SJSA1 (cell line): ENCODE measurements at regions not wholly inside any gene's neighbourhood (a gene's known extent, or its start where the extent isn't known, plus 50 kb on each side); places are given as distances from the start of the nearest gene placed in this dataset.

Experiments used
- DNase-seq, 2 experiments: peaks; one replicate each; pipeline ENCODE4 v3.0.0-alpha.2; 2015 to 2020; ENCODE audit warnings: low spot score in 2 of 2, low read depth in 1 of 2
- H3K27ac ChIP-seq: fragments of 250-450 bp; sonication (Bioruptor Pico); 2 replicates; pipeline ENCODE4 v1.5.1; 2020; ENCODE audit warnings: mild to moderate bottlenecking, moderate library complexity
- H3K27me3 ChIP-seq: fragments of 250-450 bp; sonication (Bioruptor Pico); replicated peaks from 2 replicates; pipeline ENCODE4 v1.5.1; 2020; ENCODE audit warnings: mild to moderate bottlenecking, moderate library complexity
- H3K36me3 ChIP-seq: fragments of 250-450 bp; sonication (Bioruptor Pico); 2 replicates; pipeline ENCODE4 v1.5.1; 2020; ENCODE audit warnings: mild to moderate bottlenecking
- H3K4me1 ChIP-seq: fragments of 250-450 bp; sonication (Bioruptor Pico); replicated peaks from 2 replicates; pipeline ENCODE4 v1.6.1; 2021; ENCODE audit warnings: mild to moderate bottlenecking
- H3K4me3 ChIP-seq: fragments of 250-450 bp; sonication (Bioruptor Pico); 2 replicates; pipeline ENCODE4 v1.5.1; 2020; ENCODE audit warnings: mild to moderate bottlenecking
- H3K9me3 ChIP-seq: fragments of 250-450 bp; sonication (Bioruptor Pico); replicated peaks from 2 replicates; pipeline ENCODE4 v1.5.1; 2020; ENCODE audit warnings: mild to moderate bottlenecking

DNA sequence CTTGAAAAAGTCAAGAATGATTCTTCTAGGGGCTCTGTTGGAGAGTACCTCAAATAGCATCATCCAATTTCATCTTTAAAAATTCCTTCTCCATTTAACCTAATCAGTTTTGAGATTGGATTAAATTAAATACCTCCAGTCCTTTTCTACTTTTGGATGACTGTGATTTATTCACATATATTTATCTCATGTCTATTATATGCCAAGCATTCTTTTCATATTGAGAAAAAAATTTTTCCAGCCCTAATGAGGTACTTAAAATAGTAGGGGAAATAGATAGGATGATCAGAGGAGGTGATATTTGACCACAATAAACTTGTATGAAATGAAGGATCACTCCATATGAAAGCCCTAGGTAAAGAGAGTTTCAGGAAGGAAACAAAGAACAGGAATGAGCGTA lies 250.1 kb downstream of the MAT2B start:
- DNase-seq, result no peak
- Histone ChIP-seq H3K27me3 (no peaks in the 10 kb centered on the region; the same call in 1 of the 2 replicates), H3K4me3 (no peak overlapping the region)

GRCh38 chr5:163756170-163756569 lies 250.8 kb downstream of the MAT2B start:
- Histone ChIP-seq H3K27me3 (no peaks in the 10 kb centered on the region; the same call in 1 of the 2 replicates), H3K27ac (no peak overlapping the region), H3K9me3 (no peaks in the 10 kb centered on the region), H3K36me3 (no peaks in the 10 kb centered on the region), H3K4me3 (no peak overlapping the region), H3K4me1 (no peaks in the 10 kb centered on the region)
- no peak for DNase-seq

More for the DNA sequence above, 250.1 kb downstream of the MAT2B start:
- no peak overlapping the region for H3K27ac ChIP-seq
- no peaks in the 10 kb centered on the region for H3K9me3 ChIP-seq
- no peaks in the 10 kb centered on the region for H3K36me3 ChIP-seq
- H3K4me1 ChIP-seq, result no peaks in the 10 kb centered on the region

DNA sequence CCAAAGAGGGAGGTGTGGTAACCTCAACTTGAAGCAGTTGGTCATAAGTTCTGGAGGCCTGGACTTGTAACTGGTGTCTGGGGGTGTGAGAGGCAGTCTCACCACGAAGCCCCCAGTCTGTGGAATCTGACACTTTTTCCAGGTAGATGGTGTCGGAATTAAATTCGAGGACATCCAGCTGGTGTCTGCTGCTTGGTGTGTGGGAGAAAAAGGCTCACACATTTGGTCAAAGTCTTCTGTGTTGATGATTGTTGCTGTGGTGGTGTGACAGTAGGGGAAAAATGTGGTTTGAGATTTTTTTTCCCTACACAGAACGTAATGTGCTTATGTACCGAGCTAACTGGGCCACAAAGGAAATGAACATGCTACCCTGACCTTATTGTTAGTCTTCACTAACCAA lies 251.9 kb downstream of the MAT2B start:
- no peaks in the 10 kb centered on the region for H3K9me3 ChIP-seq
- no peak for DNase-seq
- no peak overlapping the region for H3K27ac ChIP-seq
- no peak overlapping the region for H3K4me3 ChIP-seq
- H3K36me3 ChIP-seq, result no peaks in the 10 kb centered on the region
- no peaks in the 10 kb centered on the region for H3K4me1 ChIP-seq
- H3K27me3 ChIP-seq, result no peaks in the 10 kb centered on the region

GRCh38 chr5:163758283-163758711 lies 252.9 kb downstream of the MAT2B start:
- no peak for DNase-seq
- H3K4me3 ChIP-seq, result no peak overlapping the region
- no peaks in the 10 kb centered on the region for H3K4me1 ChIP-seq
- H3K36me3 ChIP-seq, result no peaks in the 10 kb centered on the region
- H3K27ac ChIP-seq, result no peak overlapping the region
- H3K9me3 ChIP-seq, result no peaks in the 10 kb centered on the region
- no peaks in the 10 kb centered on the region for H3K27me3 ChIP-seq

GRCh38 chr5:163759000-163759704 lies 253.7 kb downstream of the MAT2B start:
- no peaks in the 10 kb centered on the region for H3K36me3 ChIP-seq
- DNase-seq, result no peak
- H3K4me1 ChIP-seq, result no peaks in the 10 kb centered on the region
- no peaks in the 10 kb centered on the region for H3K9me3 ChIP-seq
- no peak overlapping the region for H3K4me3 ChIP-seq
- no peak overlapping the region for H3K27ac ChIP-seq
- H3K27me3 ChIP-seq, result no peaks in the 10 kb centered on the region

- Histone ChIP-seq H3K27ac (no peak overlapping the region), H3K27me3 (no peaks in the 10 kb centered on the region)
Measured at GRCh38 chr5:163760498-163760897, 255.1 kb downstream of the MAT2B start.

GRCh38 chr5:163766936-163767670 lies 261.7 kb downstream of the MAT2B start:
- Histone ChIP-seq H3K27ac (no peak overlapping the region), H3K27me3 (peaks cover 6% of the 10 kb centered on the region; the same call in 1 of the 2 replicates), H3K4me1 (no peaks in the 10 kb centered on the region), H3K9me3 (no peaks in the 10 kb centered on the region), H3K4me3 (no peak overlapping the region), H3K36me3 (no peaks in the 10 kb centered on the region)
- DNase-seq, result no peak

More at GRCh38 chr5:163760498-163760897, 255.1 kb downstream of the MAT2B start:
- no peak for DNase-seq
- H3K4me3 ChIP-seq, result no peak overlapping the region
- H3K9me3 ChIP-seq, result no peaks in the 10 kb centered on the region
- no peaks in the 10 kb centered on the region for H3K36me3 ChIP-seq
- H3K4me1 ChIP-seq, result no peaks in the 10 kb centered on the region

DNA sequence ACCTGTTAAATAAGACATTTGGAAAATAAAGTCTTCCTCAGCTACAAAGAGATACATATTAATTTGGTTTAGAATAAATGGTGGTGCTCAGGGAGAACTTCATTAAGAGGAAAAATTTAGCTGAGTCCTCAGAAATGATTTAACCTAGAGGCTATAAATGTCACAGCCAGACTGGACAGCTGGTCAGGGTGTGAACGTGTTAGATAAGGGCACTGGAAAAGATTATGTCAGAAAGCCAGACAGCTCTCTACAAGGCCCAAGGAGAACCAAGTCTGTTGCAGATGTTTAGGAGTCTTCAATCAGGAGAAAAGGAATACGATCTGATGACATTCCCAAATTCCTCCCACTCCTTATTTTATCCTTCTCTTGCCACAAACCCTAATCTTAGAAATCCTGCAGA lies 265.2 kb downstream of the MAT2B start:
- Histone ChIP-seq H3K27me3 (peaks cover 6% of the 10 kb centered on the region; the same call in 1 of the 2 replicates), H3K36me3 (no peaks in the 10 kb centered on the region)

DNA sequence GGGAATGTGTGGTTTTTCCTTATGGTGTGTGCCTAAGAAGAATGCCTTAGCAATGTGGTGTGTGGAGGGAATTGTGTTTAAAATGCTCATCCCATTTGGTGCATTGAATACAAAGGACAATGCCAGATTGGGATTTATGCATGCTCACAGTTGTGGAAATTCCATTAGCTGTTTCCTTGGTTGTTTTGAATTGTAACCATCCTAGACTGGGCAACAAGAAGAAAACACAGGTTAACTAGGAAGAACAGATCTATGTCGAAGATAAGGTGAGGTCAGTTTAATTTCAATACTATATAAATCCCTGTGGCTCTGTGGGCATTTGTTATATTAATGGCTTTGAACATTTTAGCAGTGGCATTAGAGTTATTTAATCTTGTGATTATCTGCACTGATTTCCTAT lies 266.8 kb downstream of the MAT2B start:
- Histone ChIP-seq H3K9me3 (no peaks in the 10 kb centered on the region), H3K36me3 (no peaks in the 10 kb centered on the region), H3K4me1 (no peaks in the 10 kb centered on the region), H3K4me3 (no peak overlapping the region), H3K27ac (no peak overlapping the region), H3K27me3 (peaks cover 6% of the 10 kb centered on the region; the same call in 1 of the 2 replicates)
- DNase-seq, result no peak

More for the DNA sequence above, 265.2 kb downstream of the MAT2B start:
- no peak overlapping the region for H3K4me3 ChIP-seq
- DNase-seq, result no peak
- H3K27ac ChIP-seq, result no peak overlapping the region
- H3K9me3 ChIP-seq, result no peaks in the 10 kb centered on the region
- no peaks in the 10 kb centered on the region for H3K4me1 ChIP-seq

- Histone ChIP-seq H3K9me3 (no peaks in the 10 kb centered on the region), H3K4me1 (no peaks in the 10 kb centered on the region), H3K27me3 (peaks cover 6% of the 10 kb centered on the region; the same call in 1 of the 2 replicates), H3K4me3 (no peak overlapping the region), H3K27ac (no peak overlapping the region), H3K36me3 (no peaks in the 10 kb centered on the region)
- no peak for DNase-seq
Measured at GRCh38 chr5:163772644-163773043, 267.2 kb downstream of the MAT2B start.

- Histone ChIP-seq H3K4me3 (no peak overlapping the region), H3K9me3 (no peaks in the 10 kb centered on the region), H3K27me3 (peaks cover 6% of the 10 kb centered on the region; the same call in 1 of the 2 replicates), H3K36me3 (no peaks in the 10 kb centered on the region), H3K27ac (no peak overlapping the region), H3K4me1 (no peaks in the 10 kb centered on the region)
- DNase-seq, result no peak
Measured at GRCh38 chr5:163773226-163773625, 267.8 kb downstream of the MAT2B start.

GRCh38 chr5:163789870-163790269 lies 284.5 kb downstream of the MAT2B start:
- Histone ChIP-seq H3K4me1 (no peaks in the 10 kb centered on the region), H3K9me3 (no peaks in the 10 kb centered on the region), H3K27ac (no peak overlapping the region), H3K27me3 (no peaks in the 10 kb centered on the region), H3K4me3 (no peak overlapping the region), H3K36me3 (no peaks in the 10 kb centered on the region)
- DNase-seq, result no peak

DNA sequence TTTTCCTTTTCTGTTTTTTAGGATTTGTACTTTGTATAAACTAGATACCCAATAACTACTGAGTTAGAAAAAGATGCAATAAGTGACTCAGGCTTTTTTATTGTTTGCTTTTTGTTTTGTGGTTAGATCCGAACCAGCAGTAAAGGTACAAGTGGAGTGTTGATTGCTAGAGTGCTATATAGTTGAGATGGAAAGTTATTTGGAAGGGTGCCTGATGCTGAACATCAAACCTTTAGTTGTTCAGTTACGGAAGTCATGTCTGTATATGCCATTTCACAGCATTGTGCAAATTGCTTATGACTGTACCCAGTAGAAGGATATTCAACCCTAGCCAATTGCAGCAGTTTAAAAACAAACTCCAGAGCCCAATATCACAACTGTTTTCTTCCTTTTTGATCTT lies 285.1 kb downstream of the MAT2B start:
- Histone ChIP-seq H3K27ac (no peak overlapping the region), H3K9me3 (no peaks in the 10 kb centered on the region), H3K4me3 (no peak overlapping the region), H3K27me3 (no peaks in the 10 kb centered on the region), H3K36me3 (no peaks in the 10 kb centered on the region), H3K4me1 (no peaks in the 10 kb centered on the region)
- no peak for DNase-seq

- no peaks in the 10 kb centered on the region for H3K9me3 ChIP-seq
- H3K27me3 ChIP-seq, result no peaks in the 10 kb centered on the region
Measured at GRCh38 chr5:163794993-163795392, 289.6 kb downstream of the MAT2B start.

More at GRCh38 chr5:163794993-163795392, 289.6 kb downstream of the MAT2B start:
- Histone ChIP-seq H3K4me3 (no peak overlapping the region), H3K4me1 (no peaks in the 10 kb centered on the region), H3K36me3 (no peaks in the 10 kb centered on the region), H3K27ac (no peak overlapping the region)
- DNase-seq, result no peak
